GM12878 (cell line): ENCODE measurements at regions not wholly inside any gene's neighbourhood (a gene's known extent, or its start where the extent isn't known, plus 50 kb on each side); places are given as distances from the start of the nearest gene placed in this dataset.

ENCODE experiments used
- CHD1 ChIP-seq: IDR thresholded peaks from 2 replicates; pipeline ENCODE4 v1.6.1; 2012; ENCODE audit warnings: low read depth, low read length, improper control_type of control experiment
- SREBF2 ChIP-seq: IDR thresholded peaks from 2 replicates; pipeline ENCODE4 v1.6.1; 2012; ENCODE audit warnings: mild to moderate bottlenecking, low read length

DNA sequence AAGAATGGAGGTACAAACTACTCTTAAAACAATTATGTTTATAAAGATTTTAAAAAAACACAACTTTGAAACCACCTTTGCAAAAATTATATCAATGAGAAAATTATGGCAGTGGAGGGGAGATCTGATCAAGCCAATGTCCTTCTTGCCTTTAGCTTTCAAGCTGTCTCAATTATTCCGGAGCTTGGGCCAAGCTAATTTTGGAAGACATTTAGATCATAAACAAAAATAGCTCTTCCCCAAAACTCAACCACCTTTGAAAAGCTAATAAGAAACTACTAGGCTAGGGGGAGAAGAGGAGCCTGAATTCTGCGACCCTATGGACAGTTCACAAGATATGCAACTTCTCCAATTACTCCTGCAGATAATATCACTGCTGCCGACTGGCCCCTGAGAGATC, 263.3 kb downstream of the ICE1 start:
- no peak for TF ChIP-seq SREBF2
- no peak for TF ChIP-seq CHD1
